ENCODE measurements at regions not wholly inside any gene's neighbourhood (a gene's known extent, or its start where the extent isn't known, plus 50 kb on each side); places are given as distances from the start of the nearest gene placed in this dataset.
"Not testable (repeated sequence)": the region's sequence is repeated elsewhere in the genome, so short reads cannot be mapped to it uniquely, and the experiment has no call there.

- DNase-seq = not testable (repeated sequence)
These were observed 1554.8 kb downstream of the PCDH9 start for GRCh38 chr13:65675383-65675782.

DNA sequence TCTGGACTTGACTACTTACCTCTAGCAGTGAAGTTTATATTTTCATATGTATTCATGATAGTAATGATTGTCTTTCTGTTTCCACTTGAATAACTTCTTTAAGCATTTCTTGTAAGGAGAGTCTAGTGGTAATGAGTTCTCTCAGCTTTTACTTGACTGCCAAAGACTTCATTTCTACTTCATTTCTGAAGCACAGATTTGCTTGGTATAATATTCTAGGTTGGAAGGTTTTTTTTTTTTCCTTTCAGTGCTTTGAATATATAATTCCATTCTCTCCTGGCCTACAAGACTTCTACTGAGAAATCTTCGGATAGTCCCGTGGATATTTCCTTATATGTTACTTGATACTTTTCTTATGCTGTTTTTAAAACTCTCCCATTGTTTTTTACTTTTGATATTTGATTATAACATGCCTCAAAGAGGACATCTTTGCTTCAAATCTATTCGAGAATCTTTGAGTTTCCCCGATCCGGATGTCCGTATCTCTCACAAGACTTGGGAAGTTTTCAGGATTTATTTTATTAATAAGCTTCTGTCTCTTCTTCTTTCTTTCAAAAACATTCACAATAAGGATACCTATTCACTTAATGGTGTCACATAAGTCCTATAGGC is 1560.0 kb downstream of the PCDH9 start:
- DNase-seq = no peak

DNA sequence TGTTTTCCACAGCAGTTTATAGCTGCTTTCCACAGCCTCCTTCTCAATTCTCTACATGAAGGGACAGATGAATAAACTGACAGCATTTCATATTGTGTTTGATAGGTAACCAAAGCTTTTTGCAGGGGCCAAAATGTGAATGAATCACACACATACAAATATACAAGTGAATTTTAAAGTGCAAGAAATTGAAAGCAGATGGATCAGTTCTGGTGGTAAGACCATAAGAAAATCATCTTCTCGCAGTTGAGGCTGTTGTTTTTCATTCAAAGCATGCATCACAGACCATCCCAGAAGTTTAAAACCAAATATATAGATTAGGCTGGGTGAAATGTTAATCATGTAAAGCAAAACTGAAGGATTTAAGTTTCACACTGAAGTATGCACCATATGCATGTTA is 1569.4 kb downstream of the PCDH9 start:
- no peak for DNase-seq

DNA sequence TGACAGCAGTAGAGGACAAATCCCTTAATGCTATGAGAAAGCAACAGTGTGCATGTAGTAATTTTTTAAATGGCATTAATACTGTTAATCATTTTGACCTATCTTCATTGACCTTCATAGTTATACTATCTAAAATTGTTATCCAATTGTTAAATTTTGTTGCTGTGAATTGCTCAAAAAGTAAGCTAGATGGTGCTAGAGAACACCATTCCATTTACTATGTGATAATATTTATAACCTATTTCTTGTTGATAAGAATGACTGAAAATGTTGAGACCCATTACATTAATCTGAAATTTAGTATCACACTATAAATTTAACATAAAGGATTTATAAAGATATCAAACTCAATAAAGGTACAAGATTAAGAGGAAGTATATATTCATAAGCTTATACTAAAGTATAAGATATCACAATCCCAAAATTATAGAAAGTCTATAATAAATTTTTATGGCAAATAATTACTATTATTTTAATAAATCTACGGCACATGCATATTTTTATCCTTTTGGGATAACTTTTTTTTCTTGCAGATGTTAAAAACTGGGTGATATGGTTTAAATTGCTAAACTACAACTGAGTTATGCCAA is 1573.3 kb downstream of the PCDH9 start:
- DNase-seq = peak; percentile 27

DNA sequence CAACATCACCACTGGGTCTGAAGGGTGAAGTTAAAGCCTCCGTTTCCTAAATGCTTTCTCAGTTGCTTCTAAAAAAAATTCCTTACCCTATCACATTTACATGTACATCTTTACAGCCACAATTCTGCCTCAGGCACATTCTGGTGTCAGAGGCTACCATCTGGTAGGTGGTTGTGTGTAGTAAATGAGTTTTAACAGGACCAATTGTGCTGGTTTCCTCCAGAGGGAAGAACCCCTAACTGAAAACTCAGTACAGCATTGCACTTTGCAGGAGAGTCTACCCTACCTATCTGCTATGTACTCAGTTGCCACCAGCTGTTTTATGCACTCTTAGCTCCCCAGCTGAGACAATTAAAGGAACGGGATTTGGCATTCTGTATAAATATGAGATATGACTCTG is 1576.5 kb downstream of the PCDH9 start:
- DNase-seq = no peak

DNA sequence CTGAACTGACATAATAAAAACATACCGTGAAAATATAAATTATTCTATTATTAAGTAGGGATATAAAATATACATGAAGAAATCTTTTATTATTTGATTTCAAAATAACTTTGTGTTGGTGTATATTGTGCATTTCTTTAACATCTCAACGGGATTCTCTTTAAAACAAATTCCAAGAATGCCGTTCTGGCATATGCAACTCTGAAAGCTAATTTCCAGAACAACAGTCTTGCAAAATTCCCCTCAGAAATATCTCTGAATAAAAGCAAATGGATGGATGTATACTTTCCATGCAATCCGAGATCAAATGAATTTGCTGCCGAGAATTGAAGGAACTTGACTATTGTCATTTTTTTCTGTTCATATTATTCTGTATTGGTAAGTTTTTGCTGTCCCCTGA is 1579.8 kb downstream of the PCDH9 start:
- DNase-seq = no peak

GRCh38 chr13:65642996-65643395 is 1587.1 kb downstream of the PCDH9 start:
- no peak for DNase-seq

- no peak for DNase-seq
These were observed 1587.8 kb downstream of the PCDH9 start for GRCh38 chr13:65642301-65642700.

- peak; percentile 45 for DNase-seq
These were observed 1591.5 kb downstream of the PCDH9 start for GRCh38 chr13:65638572-65639168.

GRCh38 chr13:65633806-65634205 is 1596.3 kb downstream of the PCDH9 start:
- DNase-seq = no peak

GRCh38 chr13:65631078-65631477 is 1599.1 kb downstream of the PCDH9 start:
- DNase-seq = no peak

DNA sequence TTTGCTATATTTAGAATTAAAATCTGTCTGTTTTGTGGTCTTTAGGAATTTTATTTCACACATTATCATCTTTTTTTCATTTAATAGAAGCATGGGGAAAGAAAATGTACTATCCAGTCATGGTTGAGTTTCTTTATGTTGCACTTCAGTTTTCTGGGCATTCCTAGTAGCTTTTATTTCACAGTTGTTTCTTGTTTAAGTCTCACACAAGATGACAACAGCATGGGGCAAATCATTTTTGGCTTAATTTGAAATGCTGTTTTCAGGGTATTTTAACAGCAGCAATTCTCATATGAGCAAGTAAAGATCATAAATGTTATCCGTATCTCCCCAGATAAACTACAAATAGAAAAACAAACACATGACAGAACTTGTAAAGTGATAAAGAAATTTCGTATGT is 1600.2 kb downstream of the PCDH9 start:
- no peak for DNase-seq

DNA sequence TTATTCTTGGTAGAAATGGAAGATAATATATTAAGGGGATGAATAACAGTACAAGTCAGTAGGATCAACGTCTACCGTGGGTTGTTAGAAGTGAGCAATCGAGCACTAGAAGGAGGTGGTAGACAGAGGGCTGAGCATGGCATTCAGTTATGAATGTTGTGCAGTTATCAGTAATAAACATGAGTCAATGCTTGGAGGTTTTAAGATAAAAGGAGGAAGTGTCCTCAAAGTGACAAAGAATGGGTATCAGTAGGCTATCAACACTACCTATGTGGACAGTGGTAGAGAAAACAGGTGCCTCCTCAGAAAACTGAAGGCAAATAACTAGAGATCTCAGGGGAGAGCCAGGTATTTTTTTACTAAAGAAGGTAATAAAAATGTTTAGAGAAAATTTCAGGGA is 1607.0 kb downstream of the PCDH9 start:
- DNase-seq = no peak

- DNase-seq = no peak
These were observed 1614.6 kb downstream of the PCDH9 start for GRCh38 chr13:65615506-65615905.

- no peak for DNase-seq
These were observed 1617.1 kb downstream of the PCDH9 start for GRCh38 chr13:65613004-65613403.

DNA sequence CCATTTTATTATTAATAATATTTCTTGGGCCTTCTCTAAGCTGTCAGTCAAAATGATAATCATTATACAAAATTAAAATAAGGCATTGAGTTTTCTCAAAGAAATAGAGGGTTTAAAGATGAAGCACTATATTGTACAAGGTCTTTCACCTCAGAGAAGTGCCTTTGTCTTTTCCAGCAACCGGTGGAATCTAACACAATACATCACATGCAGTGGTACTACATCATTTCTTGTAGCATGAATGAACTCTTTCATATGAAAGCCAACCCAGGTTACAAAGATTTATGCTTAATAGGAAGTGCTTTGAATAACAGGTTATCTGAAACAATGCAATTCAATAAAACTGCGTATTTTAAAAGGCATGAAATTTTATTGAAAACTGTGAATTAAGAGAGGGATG is 1620.8 kb downstream of the PCDH9 start:
- no peak for DNase-seq

GRCh38 chr13:65606622-65607021 is 1623.5 kb downstream of the PCDH9 start:
- no peak for DNase-seq

- no peak for DNase-seq
These were observed 1624.7 kb downstream of the PCDH9 start for GRCh38 chr13:65605396-65605795.

DNA sequence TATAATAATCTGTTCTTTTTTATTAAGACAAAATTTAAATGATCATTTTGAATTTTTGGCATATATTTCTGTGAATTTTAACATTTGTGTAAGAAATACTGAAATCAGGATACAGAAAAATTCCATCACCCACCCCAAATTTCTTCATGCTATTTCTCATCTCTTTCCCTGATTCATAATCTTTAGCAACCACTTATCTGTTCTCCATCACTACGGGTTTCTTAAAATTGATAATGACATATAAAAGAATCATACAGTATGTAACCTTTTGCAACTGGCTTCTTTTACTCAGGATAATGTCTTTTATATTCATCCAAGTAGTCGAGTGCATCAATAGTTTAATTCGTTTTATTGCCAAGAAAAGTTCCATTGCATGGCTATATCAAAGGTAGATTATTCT is 1627.0 kb downstream of the PCDH9 start:
- DNase-seq = no peak

- no peak for DNase-seq
These were observed 1628.3 kb downstream of the PCDH9 start for GRCh38 chr13:65601855-65602254.

DNA sequence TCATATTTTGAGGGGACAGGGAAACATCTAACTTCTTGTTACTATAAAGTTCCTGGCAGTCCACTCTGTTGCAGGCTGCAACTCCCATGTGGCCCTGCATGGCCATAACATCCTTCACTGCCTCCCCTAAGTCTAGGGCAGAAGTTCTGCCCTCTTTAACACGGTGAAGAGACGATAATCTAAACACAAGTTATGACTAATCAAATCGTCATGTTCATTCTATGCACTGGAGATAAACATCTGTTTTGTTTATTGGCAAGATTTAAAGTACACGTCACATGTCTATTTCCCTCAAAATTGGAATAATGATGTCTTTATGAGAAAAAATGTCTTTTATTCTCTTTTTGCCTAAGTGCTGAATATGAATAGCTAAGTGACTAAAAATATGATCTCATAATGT is 1629.4 kb downstream of the PCDH9 start:
- no peak for DNase-seq

DNA sequence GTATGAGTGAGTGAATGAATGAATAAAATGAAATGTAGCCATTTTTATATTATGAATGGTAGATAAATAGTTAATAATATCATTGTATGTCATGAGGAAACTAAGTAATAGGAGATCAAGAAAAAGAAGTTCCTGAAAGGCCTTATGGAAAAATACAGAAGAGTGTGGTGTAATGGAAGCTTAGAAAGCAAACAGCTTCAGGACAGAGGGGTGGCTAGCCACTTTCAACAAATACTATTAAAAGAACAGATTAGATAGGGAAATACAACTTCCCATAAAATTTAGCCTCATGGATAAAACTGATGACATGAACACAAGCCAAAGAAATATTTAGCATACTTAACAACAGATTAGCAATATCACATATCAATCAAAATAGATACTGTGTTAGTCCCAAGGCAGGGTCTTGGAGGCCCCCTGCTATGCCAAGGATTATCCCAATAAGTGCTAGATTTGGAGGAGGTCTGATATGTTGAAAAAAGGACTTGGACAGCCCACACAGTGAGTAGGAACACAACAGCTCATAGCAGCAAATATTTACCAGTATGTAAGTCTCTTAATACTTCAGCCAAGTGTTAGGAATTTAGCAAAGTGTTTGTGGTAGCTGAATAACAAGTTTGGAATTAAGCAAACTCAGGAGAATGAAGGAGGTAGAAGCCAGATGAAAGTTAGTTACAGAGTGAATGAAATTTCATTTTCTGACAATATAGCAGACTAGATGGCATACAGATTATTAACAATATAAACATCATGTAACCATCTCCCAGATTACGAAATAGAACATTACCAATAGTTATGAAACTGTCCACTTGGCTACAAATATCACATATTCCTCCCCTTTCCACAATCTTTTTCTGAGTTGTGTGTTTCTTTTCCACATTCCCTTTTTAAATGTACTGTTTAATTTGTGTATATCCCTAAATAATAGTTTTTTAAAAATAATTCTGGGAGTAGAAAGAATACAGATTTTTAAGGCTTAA is 1632.0 kb downstream of the PCDH9 start:
- no peak for DNase-seq

DNA sequence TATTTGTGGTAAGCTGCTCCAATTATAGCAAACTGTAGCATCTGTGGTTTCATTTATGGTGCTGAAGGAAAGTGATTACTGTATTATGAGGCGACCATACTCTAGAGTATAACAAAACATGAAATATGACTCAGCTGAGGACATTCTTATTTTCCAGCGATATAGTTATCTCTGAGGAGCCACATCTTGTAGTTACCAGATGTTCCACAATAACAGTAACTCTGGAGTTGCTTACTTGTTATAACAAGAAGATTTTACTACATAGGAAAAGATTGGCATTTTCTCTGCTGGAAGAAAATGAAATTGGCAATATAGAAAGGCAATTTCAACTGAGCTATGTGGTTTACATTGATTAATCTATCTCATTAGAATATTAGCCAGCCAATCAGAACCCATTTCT is 1634.2 kb downstream of the PCDH9 start:
- no peak for DNase-seq

Measured in tongue (tissue), 1 donor.